Adipocyte (in vitro differentiated cells): ENCODE measurements at regions not wholly inside any gene's neighbourhood (a gene's known extent, or its start where the extent isn't known, plus 50 kb on each side); places are given as distances from the start of the nearest gene placed in this dataset.

Source experiments
- DNase-seq: peaks from one replicate; pipeline ENCODE4 v3.0.0-alpha.2; 2015; ENCODE audit warnings: low read depth
- H3K27me3 ChIP-seq: replicated peaks from 2 replicates; pipeline ENCODE4 v1.7.0; 2013; ENCODE audit warnings: mild to moderate bottlenecking, low read length, moderate library complexity; ENCODE audit not compliant: control insufficient read depth, insufficient read depth
- H3K36me3 ChIP-seq: 2 replicates; pipeline ENCODE4 v1.7.0; 2013; ENCODE audit warnings: low read length, mild to moderate bottlenecking, moderate library complexity; ENCODE audit not compliant: control insufficient read depth, insufficient read depth, severe bottlenecking
- H3K4me1 ChIP-seq: 2 replicates; pipeline ENCODE4 v1.7.0; 2013; ENCODE audit warnings: mild to moderate bottlenecking, low read length, moderate library complexity; ENCODE audit not compliant: control insufficient read depth, insufficient read depth
- H3K4me3 ChIP-seq: 2 replicates; pipeline ENCODE4 v1.7.0; 2013; ENCODE audit warnings: mild to moderate bottlenecking, low read length, moderate library complexity
- H3K9ac ChIP-seq: 2 replicates; pipeline ENCODE4 v1.7.0; 2013; ENCODE audit warnings: mild to moderate bottlenecking, low read length, moderate library complexity
- H3K9me3 ChIP-seq: 2 replicates; pipeline ENCODE4 v1.7.0; 2013; ENCODE audit warnings: mild to moderate bottlenecking, low read length, moderate library complexity; ENCODE audit not compliant: control insufficient read depth

GRCh38 chr9:80074439-80074838, 502.7 kb downstream of the TLE4 start:
- Histone ChIP-seq H3K9me3 (no peaks in the 10 kb centered on the region), H3K4me3 (no peak overlapping the region), H3K9ac (no peak overlapping the region), H3K4me1 (no peaks in the 10 kb centered on the region), H3K36me3 (no peaks in the 10 kb centered on the region), H3K27me3 (no peaks in the 10 kb centered on the region)
- DNase-seq = no peak

DNA sequence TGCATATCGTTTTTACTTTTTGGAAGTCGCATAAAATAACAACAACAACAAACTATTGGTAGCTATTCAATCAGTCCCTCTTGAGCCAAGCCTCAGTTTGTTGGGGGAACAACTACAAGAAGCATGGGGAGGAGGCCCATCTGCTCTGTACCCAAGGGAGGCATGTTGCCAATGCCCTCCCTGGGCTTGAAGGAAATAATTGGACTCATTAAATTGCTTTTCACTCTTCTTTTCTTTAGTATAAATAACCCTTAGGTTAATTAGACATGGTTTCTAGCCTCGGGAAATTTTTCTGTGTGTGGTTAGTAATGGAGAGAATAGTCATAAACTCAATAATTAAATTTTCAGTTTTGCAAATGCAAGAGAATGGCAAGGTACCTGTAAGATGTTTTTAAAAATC, 500.7 kb downstream of the TLE4 start:
- no peak overlapping the region for H3K4me3 ChIP-seq
- H3K9ac ChIP-seq = no peak overlapping the region
- no peaks in the 10 kb centered on the region for H3K36me3 ChIP-seq
- no peak for DNase-seq
- no peaks in the 10 kb centered on the region for H3K9me3 ChIP-seq
- no peaks in the 10 kb centered on the region for H3K27me3 ChIP-seq
- no peaks in the 10 kb centered on the region for H3K4me1 ChIP-seq

DNA sequence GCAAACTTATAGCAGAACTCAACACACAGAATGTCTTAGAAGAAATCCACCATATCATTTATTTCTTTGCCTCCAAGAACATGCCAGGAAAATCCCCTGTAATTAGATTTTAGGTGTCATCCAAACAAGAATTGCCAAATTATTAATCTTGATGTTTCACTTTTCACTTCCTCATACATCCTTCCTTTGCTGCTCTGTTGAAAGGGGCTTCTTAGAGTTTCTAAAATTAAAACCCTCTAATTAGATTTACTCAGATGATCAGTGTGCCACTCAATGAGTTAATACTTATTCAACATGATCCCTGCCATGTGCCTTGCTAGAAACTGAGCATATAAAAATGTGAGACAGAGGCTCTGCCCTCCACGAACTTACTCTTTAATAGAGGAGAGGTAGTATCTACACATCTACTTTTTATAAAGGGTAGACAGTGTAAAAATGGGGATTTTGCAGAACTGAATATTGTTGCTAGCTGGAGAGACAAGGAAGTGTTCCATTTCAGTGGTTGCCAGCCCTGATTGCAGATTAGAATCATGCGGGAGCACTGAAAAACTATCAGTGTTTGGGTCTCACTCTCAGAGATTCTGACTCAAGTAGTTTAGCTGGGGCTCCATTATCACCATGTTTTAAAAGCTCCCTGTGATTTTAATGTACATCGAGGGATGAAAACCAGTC, 498.4 kb downstream of the TLE4 start:
- Histone ChIP-seq H3K36me3 (no peaks in the 10 kb centered on the region), H3K27me3 (no peaks in the 10 kb centered on the region), H3K9me3 (no peaks in the 10 kb centered on the region), H3K4me3 (no peak overlapping the region), H3K9ac (no peak overlapping the region), H3K4me1 (no peaks in the 10 kb centered on the region)
- no peak for DNase-seq

- Histone ChIP-seq H3K4me1 (peaks cover 7% of the 10 kb centered on the region), H3K27me3 (no peaks in the 10 kb centered on the region), H3K9ac (no peak overlapping the region), H3K36me3 (no peaks in the 10 kb centered on the region), H3K9me3 (no peaks in the 10 kb centered on the region), H3K4me3 (no peak overlapping the region)
- no peak for DNase-seq
Observed at GRCh38 chr9:80066931-80067330, 495.2 kb downstream of the TLE4 start.

DNA sequence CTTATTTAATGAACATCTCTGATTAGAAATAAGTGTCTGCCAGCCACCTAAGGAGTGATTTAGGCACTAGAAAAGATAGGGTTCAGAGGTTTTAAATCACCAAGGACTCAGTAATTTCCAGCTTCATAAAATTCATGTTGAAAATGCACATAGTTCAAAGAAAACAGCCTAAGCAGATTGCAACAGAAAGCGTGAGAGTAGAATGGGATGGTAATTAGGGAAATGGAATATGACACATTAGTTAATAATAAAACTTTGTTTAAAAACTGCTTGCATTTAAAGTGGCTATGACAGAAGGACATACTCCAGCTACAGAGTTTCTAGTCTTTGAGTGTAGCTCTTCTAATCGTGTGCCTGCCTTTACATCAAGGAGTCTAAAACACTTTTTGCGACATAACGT, 490.8 kb downstream of the TLE4 start:
- Histone ChIP-seq H3K4me3 (no peak overlapping the region), H3K36me3 (no peaks in the 10 kb centered on the region), H3K9me3 (peaks cover 4% of the 10 kb centered on the region), H3K9ac (no peak overlapping the region), H3K27me3 (no peaks in the 10 kb centered on the region), H3K4me1 (peaks cover 14% of the 10 kb centered on the region)
- peak; percentile 12 for DNase-seq

DNA sequence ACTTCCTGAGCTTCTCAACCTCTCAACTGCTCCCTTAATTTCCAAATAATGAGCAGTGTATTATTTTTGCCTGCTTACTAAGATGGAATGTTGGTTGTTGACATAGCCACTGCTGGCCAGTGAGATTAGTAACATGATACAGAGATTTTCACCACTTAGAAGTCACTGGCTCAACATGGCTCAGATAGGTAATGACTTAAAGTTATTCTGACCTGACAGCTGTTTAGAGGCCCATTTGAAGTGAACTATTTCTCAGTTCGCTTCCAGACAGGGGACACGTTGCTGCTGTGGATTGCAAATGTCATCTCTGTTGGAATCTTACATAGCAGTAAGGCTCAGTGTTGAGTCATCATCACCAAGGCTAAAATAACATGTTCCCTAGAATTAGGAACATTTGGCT, 490.2 kb downstream of the TLE4 start:
- Histone ChIP-seq H3K9me3 (peaks cover 4% of the 10 kb centered on the region), H3K4me3 (no peak overlapping the region), H3K27me3 (no peaks in the 10 kb centered on the region), H3K36me3 (no peaks in the 10 kb centered on the region), H3K9ac (no peak overlapping the region), H3K4me1 (peaks cover 14% of the 10 kb centered on the region)
- DNase-seq = peak; percentile 93

DNA sequence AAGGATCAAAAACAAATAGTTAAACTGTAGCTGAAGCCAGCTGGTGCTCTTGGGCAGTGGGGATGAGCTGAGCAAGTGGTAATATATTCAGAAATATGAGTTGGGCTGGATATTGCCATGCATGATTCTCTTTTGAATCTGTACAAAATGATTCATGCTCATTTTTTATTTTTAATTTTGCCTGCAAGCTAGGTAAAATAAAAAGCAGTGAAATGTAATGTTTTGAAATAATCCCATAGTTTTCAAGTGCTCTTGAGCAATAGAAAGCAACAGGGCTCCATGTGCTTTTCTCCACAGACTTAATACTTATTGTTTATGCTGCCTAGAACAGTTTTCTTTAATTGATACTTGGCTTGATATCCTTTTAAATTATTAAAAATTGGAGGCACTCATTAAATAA, 489.3 kb downstream of the TLE4 start:
- H3K9me3 ChIP-seq = peaks cover 4% of the 10 kb centered on the region
- H3K9ac ChIP-seq = no peak overlapping the region
- H3K27me3 ChIP-seq = no peaks in the 10 kb centered on the region
- peak; percentile 78 for DNase-seq
- H3K4me1 ChIP-seq = peaks cover 14% of the 10 kb centered on the region
- no peaks in the 10 kb centered on the region for H3K36me3 ChIP-seq
- no peak overlapping the region for H3K4me3 ChIP-seq

- Histone ChIP-seq H3K4me1 (peaks cover 14% of the 10 kb centered on the region), H3K9ac (no peak overlapping the region), H3K27me3 (no peaks in the 10 kb centered on the region), H3K4me3 (no peak overlapping the region), H3K36me3 (no peaks in the 10 kb centered on the region), H3K9me3 (peaks cover 4% of the 10 kb centered on the region)
- no peak for DNase-seq
Observed at GRCh38 chr9:80059979-80060378, 488.2 kb downstream of the TLE4 start.

- Histone ChIP-seq H3K27me3 (no peaks in the 10 kb centered on the region), H3K9me3 (peaks cover 4% of the 10 kb centered on the region), H3K9ac (no peak overlapping the region), H3K4me1 (peaks cover 14% of the 10 kb centered on the region), H3K36me3 (no peaks in the 10 kb centered on the region), H3K4me3 (no peak overlapping the region)
- DNase-seq = no peak
Observed at GRCh38 chr9:80059191-80059590, 487.4 kb downstream of the TLE4 start.

GRCh38 chr9:80052830-80053229, 481.1 kb downstream of the TLE4 start:
- Histone ChIP-seq H3K4me3 (no peak overlapping the region), H3K9ac (no peak overlapping the region), H3K27me3 (no peaks in the 10 kb centered on the region), H3K36me3 (no peaks in the 10 kb centered on the region), H3K4me1 (no peaks in the 10 kb centered on the region), H3K9me3 (peaks cover 16% of the 10 kb centered on the region)
- DNase-seq = no peak

- no peaks in the 10 kb centered on the region for H3K4me1 ChIP-seq
- no peak overlapping the region for H3K4me3 ChIP-seq
- peaks cover 16% of the 10 kb centered on the region for H3K9me3 ChIP-seq
- no peaks in the 10 kb centered on the region for H3K36me3 ChIP-seq
- H3K9ac ChIP-seq = no peak overlapping the region
- no peaks in the 10 kb centered on the region for H3K27me3 ChIP-seq
- no peak for DNase-seq
Observed at GRCh38 chr9:80049096-80049782, 477.5 kb downstream of the TLE4 start.

DNA sequence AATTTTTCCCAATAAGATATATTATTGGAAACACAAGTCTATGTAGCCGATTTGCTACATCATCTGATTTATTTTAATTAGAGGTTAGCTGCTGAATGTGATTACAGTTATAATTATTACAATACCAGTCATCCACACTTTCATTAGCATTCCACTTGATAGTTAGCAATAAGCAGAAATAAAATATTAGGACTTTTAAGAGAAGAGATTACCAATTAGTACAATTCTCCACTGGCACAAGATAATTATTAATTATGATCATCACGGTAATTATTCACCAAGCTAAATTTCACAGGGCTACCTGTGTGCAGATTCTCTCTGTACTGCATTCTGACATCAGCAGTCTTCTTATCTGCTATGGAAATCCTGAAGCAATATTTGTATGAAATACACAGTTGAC, 474.7 kb downstream of the TLE4 start:
- Histone ChIP-seq H3K9ac (no peak overlapping the region), H3K4me3 (no peak overlapping the region), H3K36me3 (no peaks in the 10 kb centered on the region), H3K4me1 (no peaks in the 10 kb centered on the region), H3K27me3 (no peaks in the 10 kb centered on the region), H3K9me3 (peaks cover 5% of the 10 kb centered on the region)
- DNase-seq = no peak
